GM13976 (cell line): ENCODE measurements at regions not wholly inside any gene's neighbourhood (a gene's known extent, or its start where the extent isn't known, plus 50 kb on each side); places are given as distances from the start of the nearest gene placed in this dataset.

ENCODE experiments used
- DNase-seq: peaks from one replicate; pipeline ENCODE4 v3.0.0; 2012; ENCODE audit warnings: low spot score
- CTCF ChIP-seq: IDR thresholded peaks from 2 replicates; pipeline ENCODE4 v1.5.1; 2012; ENCODE audit warnings: borderline replicate concordance, mild to moderate bottlenecking; ENCODE audit not compliant: insufficient read depth; ENCODE audit errors: extremely low read depth, missing control alignments, control extremely low read depth
- in situ Hi-C: fragments of 300-500 bp; cut with MboI; formaldehyde crosslinking; loops from one replicate; pipeline ENCODE4 v1.12.0; 2022; ENCODE audit warnings: low sequenced_read_pairs, mixed read lengths, inconsistent platforms; ENCODE audit not compliant: unreplicated experiment

DNA sequence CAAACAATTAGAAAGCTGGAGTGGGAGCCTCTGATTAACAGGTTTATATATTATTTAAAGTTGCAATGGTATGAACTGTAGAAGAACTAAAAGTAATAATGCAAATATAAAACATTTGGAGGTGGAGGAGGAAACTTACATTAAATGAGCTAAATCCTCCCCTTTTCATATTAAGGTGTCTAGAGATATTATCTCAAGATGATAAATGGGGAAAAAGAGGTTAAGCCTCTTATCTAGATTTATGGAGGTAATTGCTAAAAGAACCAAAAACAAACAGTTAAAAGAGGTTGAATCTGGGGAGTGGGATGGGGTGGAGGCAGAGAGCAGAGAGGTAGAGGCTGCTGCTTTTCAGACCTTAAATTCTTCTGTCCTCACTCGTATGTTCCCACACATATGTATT lies 147.8 kb upstream of the SLC24A2 start:
- no peak for DNase-seq
- no peak for TF ChIP-seq CTCF
- in situ Hi-C loops = loop anchor here (10.0 to 25.0 kb wide), 3 partner anchors 418 to 1176 kb away; no protein-coding TSS in a partner anchor

- in situ Hi-C loops = loop anchor here (10.0 to 25.0 kb wide), 3 partner anchors 419 to 1177 kb away; no protein-coding TSS in a partner anchor
- DNase-seq = no peak
- TF ChIP-seq CTCF = no peak
Observed at GRCh38 chr9:19935422-19935821, 146.6 kb upstream of the SLC24A2 start.

DNA sequence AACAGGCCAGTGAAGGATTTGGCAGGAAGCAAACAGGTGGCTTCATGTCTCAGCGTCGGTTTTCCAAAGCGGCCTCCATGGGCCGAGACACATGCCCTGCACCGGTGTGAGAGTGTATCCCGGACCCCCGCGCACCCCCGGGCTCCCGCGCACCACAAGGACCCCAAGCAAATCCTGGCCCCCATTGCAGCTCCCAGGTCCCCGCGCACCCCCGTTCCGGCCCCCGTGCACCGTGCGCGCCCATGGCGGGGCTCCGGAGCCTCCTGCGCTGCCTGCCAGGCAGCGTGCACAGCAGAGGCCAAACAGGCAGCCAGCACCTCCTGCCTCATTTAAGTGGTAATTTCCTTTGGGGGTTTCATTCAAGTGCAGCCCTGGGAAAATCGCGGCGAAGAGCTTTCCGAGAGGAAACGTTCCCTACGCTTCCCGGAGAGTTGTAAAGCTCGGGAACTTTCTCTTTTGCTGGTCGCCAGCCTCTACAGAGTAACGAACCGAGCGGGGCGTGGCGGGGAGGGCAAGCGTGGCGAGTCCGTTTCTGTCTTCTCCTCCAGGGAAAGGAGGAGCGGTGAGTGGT lies 145.5 kb upstream of the SLC24A2 start:
- DNase-seq = no peak
- no peak for TF ChIP-seq CTCF
- in situ Hi-C loops = loop anchor here (10.0 to 25.0 kb wide), 3 partner anchors 420 to 1178 kb away; no protein-coding TSS in a partner anchor

- no peak for DNase-seq
- no peak for TF ChIP-seq CTCF
- in situ Hi-C loops = loop anchor here (10.0 to 25.0 kb wide), 3 partner anchors 424 to 1181 kb away; no protein-coding TSS in a partner anchor
Observed at GRCh38 chr9:19931098-19931890, 142.5 kb upstream of the SLC24A2 start.

- TF ChIP-seq CTCF = no peak
- no peak for DNase-seq
- in situ Hi-C loops = loop anchor here (10.0 to 25.0 kb wide), 3 partner anchors 697 to 1185 kb away; partner anchors contain the start of gene MLLT3
Observed at GRCh38 chr9:19927560-19927959, 138.7 kb upstream of the SLC24A2 start.

DNA sequence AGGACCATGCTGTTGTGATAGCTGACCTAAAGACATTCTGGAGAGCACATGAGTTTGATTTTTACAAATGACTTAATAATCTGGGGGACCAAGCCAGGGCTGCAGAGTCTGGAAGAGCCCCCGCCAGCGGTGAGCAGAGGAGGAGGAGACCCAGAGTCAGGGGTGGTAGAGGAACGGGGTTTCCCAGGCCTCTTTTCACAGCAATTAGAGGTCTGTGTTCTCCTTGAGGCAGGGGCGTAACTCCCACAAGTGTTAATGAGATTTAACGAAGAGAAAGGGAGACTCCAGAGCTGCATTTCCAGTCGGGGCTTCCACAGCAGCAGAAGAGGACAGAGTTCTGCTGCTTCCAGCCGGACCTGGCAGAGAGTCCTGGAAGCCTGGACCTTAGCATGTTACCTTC lies 137.9 kb upstream of the SLC24A2 start:
- DNase-seq = no peak
- no peak for TF ChIP-seq CTCF
- in situ Hi-C loops = loop anchor here (10.0 to 25.0 kb wide), 3 partner anchors 698 to 1186 kb away; partner anchors contain the start of gene MLLT3
